ENCODE measurements at regions not wholly inside any gene's neighbourhood (a gene's known extent, or its start where the extent isn't known, plus 50 kb on each side); places are given as distances from the start of the nearest gene placed in this dataset.
"Not testable (repeated sequence)": the region's sequence is repeated elsewhere in the genome, so short reads cannot be mapped to it uniquely, and the experiment has no call there.

DNA sequence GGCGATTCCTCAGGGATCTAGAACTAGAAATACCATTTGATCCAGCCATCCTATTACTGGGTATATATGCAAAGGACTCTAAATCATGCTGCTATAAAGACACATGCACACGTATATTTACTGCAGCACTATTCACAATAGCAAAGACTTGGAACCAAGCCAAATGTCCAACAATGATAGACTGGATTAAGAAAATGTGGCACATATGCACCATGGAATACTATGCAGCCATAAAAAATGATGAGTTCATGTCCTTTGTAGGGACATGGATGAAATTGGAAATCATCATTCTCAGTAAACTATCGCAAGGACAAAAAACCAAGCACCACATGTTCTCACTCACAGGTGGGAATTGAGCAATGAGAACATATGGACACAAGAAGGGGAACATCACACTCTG, 93.1 kb upstream of the NT5E start:
- H3K4me3 ChIP-seq; H2AFZ ChIP-seq (ENCODE audit: low read depth, low read length); H3K9ac ChIP-seq (ENCODE audit: insufficient read depth in 1 of 2, low read depth in 2 of 2, low read length in 2 of 2); H3K36me3 ChIP-seq (ENCODE audit: control insufficient read depth, insufficient read depth, low read length); H3K4me1 ChIP-seq (replicated peaks in 1 of 2; ENCODE audit: control insufficient read depth in 2 of 2, insufficient read depth in 2 of 2, low read length in 2 of 2); H3K9me3 ChIP-seq (replicated peaks; ENCODE audit: control insufficient read depth, insufficient read depth, low read depth, low read length); ATAC-seq; H3K4me2 ChIP-seq (ENCODE audit: insufficient read depth, low read length); H4K20me1 ChIP-seq (replicated peaks; ENCODE audit: control insufficient read depth, insufficient read depth, low read length); H3K9me1 ChIP-seq (ENCODE audit: control insufficient read depth, insufficient read depth, low read length); FAIRE-seq; DNase-seq (ENCODE audit: extremely low read depth in 1 of 4, low spot score in 3 of 4); H3K27ac ChIP-seq (ENCODE audit: extremely low read depth, low read depth, low read length); CTCF ChIA-PET (ENCODE audit: low intra/inter-chr PET ratio); POLR2A ChIA-PET; H3K79me2 ChIP-seq (ENCODE audit: control insufficient read depth, insufficient read depth, low read length); BruUV-seq (replicated peaks); H3K27me3 ChIP-seq (ENCODE audit: control insufficient read depth in 2 of 2, insufficient read depth in 2 of 2, low read length in 2 of 2): not testable (repeated sequence)
- intact Hi-C loops (cut with micrococcal nuclease), result loop anchor here (5.0 kb wide), 1 partner anchor 241 kb away; no protein-coding TSS in a partner anchor
- WGBS (ENCODE audit: insufficient coverage, low coverage, missing lambda C conversion rate), result 0% methylated on average over 1 of the region's 3 CpGs
- in situ Hi-C loops (cut with MboI), result loop anchor here (10.0 kb wide), 1 partner anchor 128 kb away; no protein-coding TSS in a partner anchor
- TF ChIP-seq NFIC (IDR thresholded peaks at IDR 0.05), result peak; percentile 60

DNA sequence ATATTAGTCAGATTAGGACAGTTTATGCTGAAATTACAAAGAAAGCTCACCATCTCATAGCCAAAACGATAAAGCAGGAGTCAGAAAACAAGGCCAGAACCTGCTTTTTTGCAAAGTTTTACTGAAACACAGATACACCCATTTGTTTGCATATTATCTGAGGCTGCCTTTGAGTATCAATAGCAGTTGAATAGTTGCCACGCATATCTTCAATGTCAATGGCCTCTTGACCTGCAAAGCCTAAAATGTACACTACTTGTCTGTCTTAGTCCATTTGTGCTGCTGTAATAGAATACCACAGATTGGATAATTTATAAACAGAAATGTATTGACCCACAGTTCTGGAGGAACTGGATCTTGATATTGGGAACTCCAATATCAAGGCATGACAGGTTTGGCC, 94.1 kb upstream of the NT5E start:
- ATAC-seq, result no peak
- Histone ChIP-seq H3K27me3 (ENCODE audit: control insufficient read depth in 2 of 2, insufficient read depth in 2 of 2, low read length in 2 of 2) (no peaks in the 10 kb centered on the region), H3K4me1 (replicated peaks in 1 of 2; ENCODE audit: control insufficient read depth in 2 of 2, insufficient read depth in 2 of 2, low read length in 2 of 2) (no peaks in the 10 kb centered on the region), H3K36me3 (ENCODE audit: control insufficient read depth, insufficient read depth, low read length) (no peaks in the 10 kb centered on the region), H3K4me3 (no peak overlapping the region), H4K20me1 (replicated peaks; ENCODE audit: control insufficient read depth, insufficient read depth, low read length) (no peaks in the 10 kb centered on the region), H3K4me2 (ENCODE audit: insufficient read depth, low read length) (no peak overlapping the region), H3K27ac (ENCODE audit: extremely low read depth, low read depth, low read length) (no peak overlapping the region), H3K9me3 (replicated peaks; ENCODE audit: control insufficient read depth, insufficient read depth, low read depth, low read length) (no peaks in the 10 kb centered on the region), H3K79me2 (ENCODE audit: control insufficient read depth, insufficient read depth, low read length) (no peaks in the 10 kb centered on the region), H3K9ac (ENCODE audit: insufficient read depth in 1 of 2, low read depth in 2 of 2, low read length in 2 of 2) (no peak overlapping the region), H3K9me1 (ENCODE audit: control insufficient read depth, insufficient read depth, low read length) (no peaks in the 10 kb centered on the region), H2AFZ (ENCODE audit: low read depth, low read length) (no peak overlapping the region)
- FAIRE-seq, result no peak
- in situ Hi-C loops (cut with MboI), result loop anchor here (10.0 kb wide), 1 partner anchor 129 kb away; no protein-coding TSS in a partner anchor
- 0% methylated on average over 2 of the region's 2 CpGs for WGBS (ENCODE audit: insufficient coverage, low coverage, missing lambda C conversion rate)
- TF ChIP-seq TCF7 (IDR thresholded peaks at IDR 0.05; ENCODE audit: borderline replicate concordance) (no peak), MTA1 (IDR thresholded peaks at IDR 0.05; ENCODE audit: borderline replicate concordance) (no peak), MCM5 (IDR thresholded peaks at IDR 0.05; ENCODE audit: low read depth) (no peak), FOXJ2 (tag; IDR thresholded peaks at IDR 0.05) (no peak), CCAR2 (IDR thresholded peaks at IDR 0.05; ENCODE audit: low read depth, low read length) (no peak), EWSR1 (IDR thresholded peaks at IDR 0.05; ENCODE audit: borderline replicate concordance, low read depth, partially characterized antibody) (no peak), ATF7 (IDR thresholded peaks at IDR 0.05) (no peak), TCF7L2 (IDR thresholded peaks at IDR 0.05; ENCODE audit: low read depth, low read length) (no peak), NUFIP1 (IDR thresholded peaks at IDR 0.05; ENCODE audit: partially characterized antibody) (no peak), HDAC1 (IDR thresholded peaks at IDR 0.05) (no peak), CSDE1 (IDR thresholded peaks at IDR 0.05) (no peak)
- TF ChIP-seq, protein P1, sequence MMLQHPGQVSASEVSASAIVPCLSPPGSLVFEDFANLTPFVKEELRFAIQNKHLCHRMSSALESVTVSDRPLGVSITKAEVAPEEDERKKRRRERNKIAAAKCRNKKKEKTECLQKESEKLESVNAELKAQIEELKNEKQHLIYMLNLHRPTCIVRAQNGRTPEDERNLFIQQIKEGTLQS (IDR thresholded peaks at IDR 0.05), result no peak
- TF ChIP-seq, protein P1 (CRISPR knock-in tag; conservative IDR thresholded peaks at IDR 0.05), result no peak
- TF ChIP-seq, protein P2, sequence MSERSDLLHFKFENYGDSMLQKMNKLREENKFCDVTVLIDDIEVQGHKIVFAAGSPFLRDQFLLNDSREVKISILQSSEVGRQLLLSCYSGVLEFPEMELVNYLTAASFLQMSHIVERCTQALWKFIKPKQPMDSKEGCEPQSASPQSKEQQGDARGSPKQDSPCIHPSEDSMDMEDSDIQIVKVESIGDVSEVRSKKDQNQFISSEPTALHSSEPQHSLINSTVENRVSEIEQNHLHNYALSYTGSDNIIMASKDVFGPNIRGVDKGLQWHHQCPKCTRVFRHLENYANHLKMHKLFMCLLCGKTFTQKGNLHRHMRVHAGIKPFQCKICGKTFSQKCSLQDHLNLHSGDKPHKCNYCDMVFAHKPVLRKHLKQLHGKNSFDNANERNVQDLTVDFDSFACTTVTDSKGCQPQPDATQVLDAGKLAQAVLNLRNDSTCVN (CRISPR knock-in tag; IDR thresholded peaks at IDR 0.05), result no peak
- CTCF ChIA-PET (ENCODE audit: low intra/inter-chr PET ratio), result interaction anchor here (1.0 kb wide), 1 partner anchor 322 kb away, joined by 5 read pairs; no protein-coding TSS in a partner anchor
- POLR2A ChIA-PET, result no interaction called here
- no TSS peak for BruUV-seq (replicated peaks)
- DNase-seq (ENCODE audit: extremely low read depth in 1 of 4, low spot score in 3 of 4), result no peak
- intact Hi-C loops (cut with micrococcal nuclease), result loop anchor here (1.0 to 5.0 kb wide), 4 partner anchors 127 to 1581 kb away; partner anchors contain the start of gene HTR1E

Measured in K562 (cell line).